Lower lobe of right lung (tissue), 2 donors: ENCODE measurements at regions not wholly inside any gene's neighbourhood (a gene's known extent, or its start where the extent isn't known, plus 50 kb on each side); places are given as distances from the start of the nearest gene placed in this dataset.

Source experiments
- ATAC-seq, 2 donors: fragments of 200-7000 bp; cut with Tn5 transposase; one replicate each; pipeline ENCODE4 v1.9.1; 2020 to 2022; ENCODE audit warnings: mild to moderate bottlenecking in 2 of 2, moderate library complexity in 2 of 2
- DNase-seq: peaks from one replicate; pipeline ENCODE4 v3.0.0-alpha.2; 2020
- H3K27ac ChIP-seq: fragments of 200-600 bp; one replicate; pipeline ENCODE4 v1.8.0; 2022
- H3K27me3 ChIP-seq: fragments of 200-600 bp; one replicate; pipeline ENCODE4 v1.8.0; 2022; ENCODE audit warnings: low read depth
- H3K36me3 ChIP-seq: fragments of 200-600 bp; one replicate; pipeline ENCODE4 v1.8.0; 2022; ENCODE audit warnings: mild to moderate bottlenecking
- H3K4me1 ChIP-seq: fragments of 200-600 bp; one replicate; pipeline ENCODE4 v1.8.0; 2022
- H3K4me3 ChIP-seq: fragments of 200-600 bp; one replicate; pipeline ENCODE4 v1.8.0; 2022; ENCODE audit warnings: mild to moderate bottlenecking
- H3K9me3 ChIP-seq: fragments of 200-600 bp; one replicate; pipeline ENCODE4 v1.8.0; 2022
- CTCF ChIP-seq: fragments of 200-600 bp; IDR thresholded peaks from one replicate; pipeline ENCODE4 v1.8.0; 2022; ENCODE audit warnings: antibody characterized with exemption, mild to moderate bottlenecking
- intact Hi-C: fragments of 100-400 bp; cut with DNase I; formaldehyde crosslinking; loops from one replicate; pipeline ENCODE4 v1.11.0; 2022
- donor health status: DM: no; HTN: yes; CAD: no; lungs with severe emphysema.

- intact Hi-C loops: no loop called here
- ATAC-seq: no peak
- H3K4me1 ChIP-seq: peaks cover 16% of the 10 kb centered on the region
- no peaks in the 10 kb centered on the region for H3K36me3 ChIP-seq
- H3K4me3 ChIP-seq: no peak overlapping the region
- no peak for TF ChIP-seq CTCF
- peaks cover 4% of the 10 kb centered on the region for H3K27me3 ChIP-seq
- H3K9me3 ChIP-seq: no peaks in the 10 kb centered on the region
- no peak overlapping the region for H3K27ac ChIP-seq
- DNase-seq: peak; percentile 44
Measured at GRCh38 chr6:170052991-170053821, 237.7 kb downstream of the DLL1 start.

DNA sequence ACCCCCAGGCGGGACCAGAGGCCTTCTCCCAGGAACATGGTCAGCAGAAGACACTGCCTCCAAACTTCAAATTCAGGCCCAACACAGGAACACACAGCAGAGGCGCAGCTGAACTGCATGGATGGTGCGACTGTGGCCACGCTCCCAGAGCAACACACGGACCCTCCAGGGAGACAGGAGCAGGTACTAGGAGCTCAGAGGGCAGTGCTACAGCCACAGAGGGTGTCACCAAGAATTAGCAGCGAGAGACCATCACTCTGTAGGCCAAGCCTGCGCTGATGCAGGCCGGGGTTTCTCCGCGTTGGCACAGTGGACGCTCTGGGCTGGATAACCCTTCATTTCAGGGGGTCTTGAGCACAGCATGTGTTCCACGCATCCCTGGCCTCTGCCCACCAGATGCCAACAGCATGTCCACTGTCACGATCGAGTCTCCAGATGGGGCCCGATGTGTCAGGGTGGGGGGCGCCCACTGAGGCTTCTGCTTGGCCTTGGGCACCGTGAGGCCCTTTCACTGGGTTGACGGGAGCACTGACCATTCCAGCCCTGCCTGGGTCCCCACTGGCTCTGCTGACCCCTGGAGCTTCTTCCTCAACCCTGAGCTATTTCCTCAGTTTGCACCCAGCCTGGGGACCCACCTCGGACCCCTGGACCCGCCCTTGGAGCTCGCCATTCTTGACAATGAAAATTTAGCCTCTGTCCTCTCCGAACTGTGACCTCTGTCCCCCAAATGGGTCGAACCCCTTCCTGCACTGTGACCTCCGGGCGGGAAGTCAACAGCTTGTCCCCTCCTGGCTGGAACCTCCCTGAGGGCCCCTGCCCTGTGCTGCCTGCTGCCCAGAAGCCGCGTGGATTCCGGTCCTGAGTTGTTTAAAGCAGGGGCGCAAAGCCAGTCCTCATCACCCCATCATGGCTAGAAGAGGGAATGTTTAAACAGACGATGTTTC lies 239.4 kb downstream of the DLL1 start:
- Histone ChIP-seq H3K4me1 (peaks cover 16% of the 10 kb centered on the region), H3K27ac (no peak overlapping the region), H3K27me3 (peaks cover 4% of the 10 kb centered on the region), H3K36me3 (no peaks in the 10 kb centered on the region), H3K4me3 (no peak overlapping the region), H3K9me3 (no peaks in the 10 kb centered on the region)
- peak; percentile 45 for DNase-seq
- no peak for ATAC-seq
- TF ChIP-seq CTCF: no peak
- intact Hi-C loops: no loop called here

GRCh38 chr6:170050591-170051041 lies 240.3 kb downstream of the DLL1 start:
- H3K27me3 ChIP-seq: peaks cover 4% of the 10 kb centered on the region
- TF ChIP-seq CTCF: no peak
- H3K36me3 ChIP-seq: no peaks in the 10 kb centered on the region
- H3K4me1 ChIP-seq: peaks cover 16% of the 10 kb centered on the region
- no peak overlapping the region for H3K27ac ChIP-seq
- DNase-seq (peak; percentile 36), ATAC-seq (no peak)
- intact Hi-C loops: no loop called here
- no peaks in the 10 kb centered on the region for H3K9me3 ChIP-seq
- H3K4me3 ChIP-seq: no peak overlapping the region

GRCh38 chr6:170049641-170050561 lies 241.0 kb downstream of the DLL1 start:
- Histone ChIP-seq H3K27ac (peak overlapping the region; percentile 54), H3K36me3 (no peaks in the 10 kb centered on the region)
- TF ChIP-seq CTCF: no peak

More at GRCh38 chr6:170049641-170050561, 241.0 kb downstream of the DLL1 start:
- peak; percentile 66 for DNase-seq
- intact Hi-C loops: no loop called here
- Histone ChIP-seq H3K9me3 (no peaks in the 10 kb centered on the region), H3K27me3 (peaks cover 4% of the 10 kb centered on the region), H3K4me3 (no peak overlapping the region), H3K4me1 (peaks cover 16% of the 10 kb centered on the region)
- ATAC-seq: peak; percentile 74 to 78
